LNCaP clone FGC (cell line): ENCODE measurements at regions not wholly inside any gene's neighbourhood (a gene's known extent, or its start where the extent isn't known, plus 50 kb on each side); places are given as distances from the start of the nearest gene placed in this dataset.

ENCODE experiments used
- DNase-seq: peaks from one replicate; pipeline ENCODE4 v3.0.0-alpha.2; 2011; ENCODE audit warnings: low read depth
- H3K4me3 ChIP-seq: 2 replicates; pipeline ENCODE4 v1.5.1; 2011; ENCODE audit warnings: mild to moderate bottlenecking, low read depth, low read length, control low read depth
- CTCF ChIP-seq: IDR thresholded peaks from 2 replicates; pipeline ENCODE4 v1.5.1; 2012; ENCODE audit warnings: mild to moderate bottlenecking; ENCODE audit not compliant: control insufficient read depth, insufficient read depth; ENCODE audit errors: extremely low read depth

- DNase-seq = no peak
- no peak for TF ChIP-seq CTCF
Observed at GRCh38 chr6:170172825-170173256, 118.0 kb downstream of the DLL1 start.

GRCh38 chr6:170172392-170172791 is 118.5 kb downstream of the DLL1 start:
- no peak overlapping the region for H3K4me3 ChIP-seq
- TF ChIP-seq CTCF = no peak
- DNase-seq = no peak

More at GRCh38 chr6:170172825-170173256, 118.0 kb downstream of the DLL1 start:
- no peak overlapping the region for H3K4me3 ChIP-seq

GRCh38 chr6:170167657-170168159 is 123.2 kb downstream of the DLL1 start:
- no peak overlapping the region for H3K4me3 ChIP-seq
- no peak for DNase-seq
- TF ChIP-seq CTCF = no peak

GRCh38 chr6:170166511-170167122 is 124.3 kb downstream of the DLL1 start:
- TF ChIP-seq CTCF = no peak
- DNase-seq = no peak
- H3K4me3 ChIP-seq = no peak overlapping the region

- TF ChIP-seq CTCF = no peak
- no peak overlapping the region for H3K4me3 ChIP-seq
- DNase-seq = no peak
Observed at GRCh38 chr6:170165471-170166117, 125.3 kb downstream of the DLL1 start.

- no peak for DNase-seq
- TF ChIP-seq CTCF = no peak
- H3K4me3 ChIP-seq = no peak overlapping the region
Observed at GRCh38 chr6:170165085-170165470, 125.8 kb downstream of the DLL1 start.
